ENCODE measurements at regions not wholly inside any gene's neighbourhood (a gene's known extent, or its start where the extent isn't known, plus 50 kb on each side); places are given as distances from the start of the nearest gene placed in this dataset.

GRCh38 chr1:208357644-208358507, 113.7 kb upstream of the PLXNA2 start:
- Histone ChIP-seq H3K9me3 (ENCODE audit: low read length) (no peaks in the 10 kb centered on the region), H3K36me3 (ENCODE audit: insufficient read depth, low read length) (no peaks in the 10 kb centered on the region), H3K27me3 (ENCODE audit: insufficient read depth, low read length) (no peaks in the 10 kb centered on the region), H2AFZ (ENCODE audit: low read depth, low read length) (no peak overlapping the region), H3K4me1 (ENCODE audit: insufficient read depth, low read length) (no peaks in the 10 kb centered on the region), H3K4me3 (ENCODE audit: low read length) (no peak overlapping the region)

- no peak overlapping the region for H2AFZ ChIP-seq (ENCODE audit: low read depth, low read length)
- H3K4me1 ChIP-seq (ENCODE audit: insufficient read depth, low read length), result no peaks in the 10 kb centered on the region
- H3K27me3 ChIP-seq (ENCODE audit: insufficient read depth, low read length), result no peaks in the 10 kb centered on the region
- no peaks in the 10 kb centered on the region for H3K36me3 ChIP-seq (ENCODE audit: insufficient read depth, low read length)
- H3K4me3 ChIP-seq (ENCODE audit: low read length), result no peak overlapping the region
- no peaks in the 10 kb centered on the region for H3K9me3 ChIP-seq (ENCODE audit: low read length)
Measured at GRCh38 chr1:208358651-208359050, 114.5 kb upstream of the PLXNA2 start.

- Histone ChIP-seq H3K9me3 (ENCODE audit: low read length) (no peaks in the 10 kb centered on the region), H3K27me3 (ENCODE audit: insufficient read depth, low read length) (peaks cover 3% of the 10 kb centered on the region), H3K4me1 (ENCODE audit: insufficient read depth, low read length) (no peaks in the 10 kb centered on the region), H3K4me3 (ENCODE audit: low read length) (no peak overlapping the region), H2AFZ (ENCODE audit: low read depth, low read length) (no peak overlapping the region), H3K36me3 (ENCODE audit: insufficient read depth, low read length) (no peaks in the 10 kb centered on the region)
Measured at GRCh38 chr1:208362011-208362410, 117.8 kb upstream of the PLXNA2 start.

DNA sequence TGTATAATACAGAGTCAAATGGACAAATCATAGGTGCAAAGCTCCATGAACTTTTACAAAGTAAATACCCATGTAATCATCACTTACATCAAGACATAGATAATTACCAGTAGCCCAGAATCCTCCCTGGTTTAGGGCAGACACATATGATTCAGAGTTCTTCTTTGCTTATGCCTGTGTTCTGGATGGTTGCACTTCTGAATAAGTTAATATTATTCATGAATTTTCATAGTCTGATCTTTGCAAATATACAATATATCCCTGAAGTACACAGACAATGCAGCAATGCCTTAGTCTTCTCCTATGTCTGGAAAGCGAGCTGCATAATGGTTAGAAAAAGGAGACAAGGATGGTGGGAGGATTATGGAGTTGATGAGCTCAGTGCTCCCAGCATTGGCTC, 122.4 kb upstream of the PLXNA2 start:
- Histone ChIP-seq H3K36me3 (ENCODE audit: insufficient read depth, low read length) (no peaks in the 10 kb centered on the region), H3K4me3 (ENCODE audit: low read length) (no peak overlapping the region), H3K9me3 (ENCODE audit: low read length) (no peaks in the 10 kb centered on the region), H2AFZ (ENCODE audit: low read depth, low read length) (no peak overlapping the region), H3K27me3 (ENCODE audit: insufficient read depth, low read length) (peaks cover 3% of the 10 kb centered on the region), H3K4me1 (ENCODE audit: insufficient read depth, low read length) (no peaks in the 10 kb centered on the region)

GRCh38 chr1:208369045-208369444, 124.9 kb upstream of the PLXNA2 start:
- Histone ChIP-seq H2AFZ (ENCODE audit: low read depth, low read length) (no peak overlapping the region), H3K27me3 (ENCODE audit: insufficient read depth, low read length) (peaks cover 7% of the 10 kb centered on the region), H3K9me3 (ENCODE audit: low read length) (no peaks in the 10 kb centered on the region), H3K36me3 (ENCODE audit: insufficient read depth, low read length) (no peaks in the 10 kb centered on the region), H3K4me1 (ENCODE audit: insufficient read depth, low read length) (no peaks in the 10 kb centered on the region), H3K4me3 (ENCODE audit: low read length) (no peak overlapping the region)

DNA sequence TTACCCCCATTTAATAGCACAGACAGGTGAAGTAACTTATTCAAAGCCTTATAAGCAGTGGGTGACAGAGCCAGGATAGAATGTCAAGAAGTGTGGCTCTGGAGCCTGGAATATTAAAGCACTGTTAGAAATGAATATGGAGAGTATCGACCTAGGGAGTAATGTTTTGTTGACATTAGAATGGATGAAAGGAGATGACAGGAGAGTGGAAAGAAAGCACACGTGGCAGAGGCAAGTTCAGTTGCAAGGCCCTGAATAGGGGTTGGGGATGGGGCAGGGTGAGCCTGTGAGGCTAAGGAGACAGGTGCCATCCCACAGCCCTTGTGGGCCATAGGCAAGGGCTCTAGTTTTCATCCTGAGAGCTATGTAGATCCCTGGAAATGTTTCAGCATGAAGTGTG, 125.5 kb upstream of the PLXNA2 start:
- Histone ChIP-seq H3K4me1 (ENCODE audit: insufficient read depth, low read length) (no peaks in the 10 kb centered on the region), H3K9me3 (ENCODE audit: low read length) (no peaks in the 10 kb centered on the region), H3K27me3 (ENCODE audit: insufficient read depth, low read length) (peaks cover 7% of the 10 kb centered on the region), H3K36me3 (ENCODE audit: insufficient read depth, low read length) (no peaks in the 10 kb centered on the region), H3K4me3 (ENCODE audit: low read length) (no peak overlapping the region), H2AFZ (ENCODE audit: low read depth, low read length) (no peak overlapping the region)

DNA sequence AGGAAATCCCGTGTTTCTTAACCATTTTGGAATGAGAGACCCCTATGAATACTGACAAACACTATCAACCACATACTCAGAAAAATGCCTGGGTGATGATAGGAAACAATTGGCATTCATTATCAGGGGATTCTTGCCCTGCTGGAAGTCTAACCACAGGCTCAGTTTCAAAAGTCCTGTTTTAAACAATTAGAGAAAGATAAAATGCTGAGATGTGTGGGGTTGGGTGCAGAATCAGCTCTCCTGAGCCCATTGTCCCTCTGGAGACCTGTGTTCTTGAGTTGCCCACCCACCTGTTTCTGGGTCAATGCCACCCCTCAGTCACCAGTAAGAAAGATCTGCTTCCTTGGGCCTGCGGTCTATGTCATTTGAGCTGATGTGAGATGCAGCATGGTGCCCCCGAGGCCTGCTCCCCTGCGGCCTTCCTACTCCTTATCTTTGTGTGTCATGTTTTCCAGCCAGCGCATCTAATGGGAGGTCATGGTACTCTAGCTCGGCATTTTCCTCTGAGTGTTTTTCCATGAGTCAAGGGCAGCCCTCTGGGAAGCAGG, 130.3 kb upstream of the PLXNA2 start:
- H3K9me3 ChIP-seq (ENCODE audit: low read length), result no peaks in the 10 kb centered on the region
- H3K27me3 ChIP-seq (ENCODE audit: insufficient read depth, low read length), result peaks cover 4% of the 10 kb centered on the region
- H3K4me1 ChIP-seq (ENCODE audit: insufficient read depth, low read length), result no peaks in the 10 kb centered on the region
- no peak overlapping the region for H2AFZ ChIP-seq (ENCODE audit: low read depth, low read length)
- no peak overlapping the region for H3K4me3 ChIP-seq (ENCODE audit: low read length)
- no peaks in the 10 kb centered on the region for H3K36me3 ChIP-seq (ENCODE audit: insufficient read depth, low read length)

- H3K4me1 ChIP-seq (ENCODE audit: insufficient read depth, low read length), result no peaks in the 10 kb centered on the region
- no peaks in the 10 kb centered on the region for H3K27me3 ChIP-seq (ENCODE audit: insufficient read depth, low read length)
- no peak overlapping the region for H3K4me3 ChIP-seq (ENCODE audit: low read length)
- no peak overlapping the region for H2AFZ ChIP-seq (ENCODE audit: low read depth, low read length)
- H3K9me3 ChIP-seq (ENCODE audit: low read length), result no peaks in the 10 kb centered on the region
- H3K36me3 ChIP-seq (ENCODE audit: insufficient read depth, low read length), result no peaks in the 10 kb centered on the region
Measured at GRCh38 chr1:208381481-208381880, 137.3 kb upstream of the PLXNA2 start.

GRCh38 chr1:208387908-208388811, 144.0 kb upstream of the PLXNA2 start:
- Histone ChIP-seq H3K9me3 (ENCODE audit: low read length) (no peaks in the 10 kb centered on the region), H3K36me3 (ENCODE audit: insufficient read depth, low read length) (no peaks in the 10 kb centered on the region), H3K4me3 (ENCODE audit: low read length) (no peak overlapping the region), H3K4me1 (ENCODE audit: insufficient read depth, low read length) (no peaks in the 10 kb centered on the region), H2AFZ (ENCODE audit: low read depth, low read length) (no peak overlapping the region), H3K27me3 (ENCODE audit: insufficient read depth, low read length) (no peaks in the 10 kb centered on the region)

DNA sequence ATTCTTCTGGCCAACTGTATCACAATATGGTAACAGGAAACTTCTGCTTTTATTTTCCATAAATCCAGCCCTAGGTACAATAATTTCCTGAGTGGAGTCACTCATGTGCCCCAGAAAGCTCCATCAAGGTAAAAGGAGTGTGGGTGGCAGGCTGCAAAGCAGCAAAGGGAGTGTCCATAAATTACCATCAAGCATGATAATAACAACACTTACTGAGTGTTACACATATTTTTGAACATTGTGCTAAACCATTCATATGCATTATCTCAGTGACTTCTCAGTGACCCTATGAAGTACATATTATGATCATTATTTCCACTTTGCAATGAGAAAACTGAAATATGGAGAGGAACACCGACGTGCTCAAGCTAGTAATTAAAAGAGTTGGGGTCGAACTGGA, 149.2 kb upstream of the PLXNA2 start:
- Histone ChIP-seq H2AFZ (ENCODE audit: low read depth, low read length) (no peak overlapping the region), H3K4me1 (ENCODE audit: insufficient read depth, low read length) (no peaks in the 10 kb centered on the region), H3K4me3 (ENCODE audit: low read length) (no peak overlapping the region)

GRCh38 chr1:208393826-208394225, 149.6 kb upstream of the PLXNA2 start:
- no peaks in the 10 kb centered on the region for H3K9me3 ChIP-seq (ENCODE audit: low read length)
- H3K4me3 ChIP-seq (ENCODE audit: low read length), result no peak overlapping the region
- H3K36me3 ChIP-seq (ENCODE audit: insufficient read depth, low read length), result no peaks in the 10 kb centered on the region
- H3K27me3 ChIP-seq (ENCODE audit: insufficient read depth, low read length), result no peaks in the 10 kb centered on the region
- no peak overlapping the region for H2AFZ ChIP-seq (ENCODE audit: low read depth, low read length)
- H3K4me1 ChIP-seq (ENCODE audit: insufficient read depth, low read length), result no peaks in the 10 kb centered on the region

More for the DNA sequence above, 149.2 kb upstream of the PLXNA2 start:
- H3K27me3 ChIP-seq (ENCODE audit: insufficient read depth, low read length), result no peaks in the 10 kb centered on the region
- no peaks in the 10 kb centered on the region for H3K9me3 ChIP-seq (ENCODE audit: low read length)
- H3K36me3 ChIP-seq (ENCODE audit: insufficient read depth, low read length), result no peaks in the 10 kb centered on the region

DNA sequence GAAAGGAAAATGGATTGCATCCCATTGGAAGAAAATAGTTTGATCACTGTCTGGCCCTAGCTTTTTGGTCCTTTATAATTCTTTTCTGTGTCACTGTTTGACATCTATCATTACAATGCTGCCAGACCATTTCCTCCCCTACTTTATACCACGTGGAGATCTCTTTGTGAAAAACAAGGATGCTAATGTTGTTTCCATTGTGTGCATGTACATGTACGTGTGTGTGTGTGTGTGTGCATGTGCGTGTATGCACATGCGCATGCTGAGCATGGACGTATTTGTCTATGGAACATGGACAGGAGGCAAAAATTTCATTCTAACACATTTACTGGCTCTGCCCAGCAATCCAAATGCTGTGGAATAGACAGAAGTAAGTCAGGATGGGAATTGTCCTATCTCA, 153.1 kb upstream of the PLXNA2 start:
- H3K4me3 ChIP-seq (ENCODE audit: low read length), result no peak overlapping the region
- no peaks in the 10 kb centered on the region for H3K27me3 ChIP-seq (ENCODE audit: insufficient read depth, low read length)
- no peaks in the 10 kb centered on the region for H3K4me1 ChIP-seq (ENCODE audit: insufficient read depth, low read length)
- no peak overlapping the region for H2AFZ ChIP-seq (ENCODE audit: low read depth, low read length)
- no peaks in the 10 kb centered on the region for H3K9me3 ChIP-seq (ENCODE audit: low read length)
- no peaks in the 10 kb centered on the region for H3K36me3 ChIP-seq (ENCODE audit: insufficient read depth, low read length)

GRCh38 chr1:208405014-208405413, 160.8 kb upstream of the PLXNA2 start:
- Histone ChIP-seq H3K27me3 (ENCODE audit: insufficient read depth, low read length) (no peaks in the 10 kb centered on the region), H3K9me3 (ENCODE audit: low read length) (no peaks in the 10 kb centered on the region), H3K4me3 (ENCODE audit: low read length) (no peak overlapping the region), H3K36me3 (ENCODE audit: insufficient read depth, low read length) (no peaks in the 10 kb centered on the region), H3K4me1 (ENCODE audit: insufficient read depth, low read length) (no peaks in the 10 kb centered on the region), H2AFZ (ENCODE audit: low read depth, low read length) (no peak overlapping the region)
